Gastroesophageal sphincter (tissue), 3 donors: ENCODE measurements at regions not wholly inside any gene's neighbourhood (a gene's known extent, or its start where the extent isn't known, plus 50 kb on each side); places are given as distances from the start of the nearest gene placed in this dataset.

ENCODE experiments used
- EP300 ChIP-seq: sonication (generic); formaldehyde crosslinking; IDR thresholded peaks from one replicate; pipeline ENCODE4 v1.6.1; 2017; ENCODE audit warnings: antibody characterized with exemption, mild to moderate bottlenecking
- POLR2A ChIP-seq, 2 donors: fragments of 450-650 bp; IDR thresholded peaks; one replicate each; pipeline ENCODE4 v1.6.1; 2017; ENCODE audit warnings: antibody characterized with exemption in 2 of 2, mild to moderate bottlenecking in 2 of 2, moderate library complexity in 1 of 2
- POLR2AphosphoS5 ChIP-seq: sonication (generic); formaldehyde crosslinking; IDR thresholded peaks from one replicate; pipeline ENCODE4 v1.6.1; 2017; ENCODE audit warnings: antibody characterized with exemption
- TF ChIP-seq, protein P1 (sequence below), 4 experiments: fragments of 200-600 bp in 2 of 4; fragments of 450-650 bp in 2 of 4; sonication (generic) in 1 of 4; IDR thresholded peaks; one replicate each; pipeline ENCODE4 v1.5.1; 2017 to 2019; ENCODE audit warnings: antibody characterized with exemption in 4 of 4, mild to moderate bottlenecking in 2 of 4, moderate library complexity in 2 of 4

DNA sequence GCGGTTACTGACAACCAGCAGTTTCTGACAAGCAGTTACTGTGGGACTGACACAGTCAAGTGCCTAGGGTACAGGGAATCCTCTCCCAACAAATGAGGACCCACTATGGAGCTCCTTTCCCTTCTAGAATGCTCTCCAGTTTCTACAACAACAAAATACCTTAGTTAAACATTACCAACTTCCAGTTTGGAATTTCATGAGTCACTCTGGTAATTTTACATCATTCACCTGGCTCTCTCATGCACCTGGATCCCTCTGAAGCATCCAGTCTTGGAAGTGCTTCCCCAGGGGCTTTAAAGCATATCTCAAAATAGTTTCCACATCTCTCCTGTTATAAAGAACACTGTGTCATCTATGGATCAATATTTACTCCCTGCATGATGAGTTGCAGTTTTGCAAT is 286.7 kb upstream of the SPTLC3 start:
- TF ChIP-seq EP300 (no peak), POLR2A (IDR thresholded peaks at IDR 0.05) (no peak), POLR2AphosphoS5 (no peak)
- TF ChIP-seq, protein P1, sequence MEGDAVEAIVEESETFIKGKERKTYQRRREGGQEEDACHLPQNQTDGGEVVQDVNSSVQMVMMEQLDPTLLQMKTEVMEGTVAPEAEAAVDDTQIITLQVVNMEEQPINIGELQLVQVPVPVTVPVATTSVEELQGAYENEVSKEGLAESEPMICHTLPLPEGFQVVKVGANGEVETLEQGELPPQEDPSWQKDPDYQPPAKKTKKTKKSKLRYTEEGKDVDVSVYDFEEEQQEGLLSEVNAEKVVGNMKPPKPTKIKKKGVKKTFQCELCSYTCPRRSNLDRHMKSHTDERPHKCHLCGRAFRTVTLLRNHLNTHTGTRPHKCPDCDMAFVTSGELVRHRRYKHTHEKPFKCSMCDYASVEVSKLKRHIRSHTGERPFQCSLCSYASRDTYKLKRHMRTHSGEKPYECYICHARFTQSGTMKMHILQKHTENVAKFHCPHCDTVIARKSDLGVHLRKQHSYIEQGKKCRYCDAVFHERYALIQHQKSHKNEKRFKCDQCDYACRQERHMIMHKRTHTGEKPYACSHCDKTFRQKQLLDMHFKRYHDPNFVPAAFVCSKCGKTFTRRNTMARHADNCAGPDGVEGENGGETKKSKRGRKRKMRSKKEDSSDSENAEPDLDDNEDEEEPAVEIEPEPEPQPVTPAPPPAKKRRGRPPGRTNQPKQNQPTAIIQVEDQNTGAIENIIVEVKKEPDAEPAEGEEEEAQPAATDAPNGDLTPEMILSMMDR (IDR thresholded peaks at IDR 0.05): no peak
